ENCODE measurements at regions not wholly inside any gene's neighbourhood (a gene's known extent, or its start where the extent isn't known, plus 50 kb on each side); places are given as distances from the start of the nearest gene placed in this dataset.

- TF ChIP-seq CTCF (conservative IDR thresholded peaks at IDR 0.05; ENCODE audit: low read depth in 2 of 2) = no peak
- no peak for TF ChIP-seq REST (IDR thresholded peaks at IDR 0.05; ENCODE audit: unreplicated experiment)
- no peak for TF ChIP-seq EZH2 (IDR thresholded peaks at IDR 0.05; ENCODE audit: low read depth, unreplicated experiment)
- no peak for TF ChIP-seq POLR2AphosphoS5 (IDR thresholded peaks at IDR 0.05; ENCODE audit: low read depth)
- TF ChIP-seq CREB1 (CRISPR knock-in tag; IDR thresholded peaks at IDR 0.05; ENCODE audit: low read depth) = no peak
- no peak for TF ChIP-seq EZH2phosphoT487 (IDR thresholded peaks at IDR 0.05; ENCODE audit: unreplicated experiment)
Measured at GRCh38 chr4:15240764-15241163, 187.1 kb upstream of the C1QTNF7 start.
